ENCODE measurements at regions not wholly inside any gene's neighbourhood (a gene's known extent, or its start where the extent isn't known, plus 50 kb on each side); places are given as distances from the start of the nearest gene placed in this dataset.

DNA sequence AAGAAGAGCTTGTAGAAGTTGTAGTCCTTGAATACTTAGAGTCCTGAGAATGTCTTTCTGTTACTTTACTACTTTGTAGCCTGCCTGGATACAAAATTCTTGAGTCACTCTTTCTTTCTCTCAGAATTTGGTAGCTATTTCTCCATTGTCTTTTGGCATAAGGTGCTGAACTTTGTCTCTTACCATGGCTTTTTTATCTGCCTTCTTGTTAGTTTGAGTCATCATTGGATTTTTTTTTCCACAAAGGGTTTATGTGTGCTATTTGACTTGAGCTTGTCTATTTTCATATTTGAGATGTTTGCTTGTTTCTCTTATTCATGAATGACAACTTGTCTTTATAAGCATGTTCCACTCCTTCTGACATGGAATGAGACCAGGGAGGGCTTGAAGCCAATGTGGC, 74.5 kb upstream of the EXOC6 start:
- TF ChIP-seq, protein P1, sequence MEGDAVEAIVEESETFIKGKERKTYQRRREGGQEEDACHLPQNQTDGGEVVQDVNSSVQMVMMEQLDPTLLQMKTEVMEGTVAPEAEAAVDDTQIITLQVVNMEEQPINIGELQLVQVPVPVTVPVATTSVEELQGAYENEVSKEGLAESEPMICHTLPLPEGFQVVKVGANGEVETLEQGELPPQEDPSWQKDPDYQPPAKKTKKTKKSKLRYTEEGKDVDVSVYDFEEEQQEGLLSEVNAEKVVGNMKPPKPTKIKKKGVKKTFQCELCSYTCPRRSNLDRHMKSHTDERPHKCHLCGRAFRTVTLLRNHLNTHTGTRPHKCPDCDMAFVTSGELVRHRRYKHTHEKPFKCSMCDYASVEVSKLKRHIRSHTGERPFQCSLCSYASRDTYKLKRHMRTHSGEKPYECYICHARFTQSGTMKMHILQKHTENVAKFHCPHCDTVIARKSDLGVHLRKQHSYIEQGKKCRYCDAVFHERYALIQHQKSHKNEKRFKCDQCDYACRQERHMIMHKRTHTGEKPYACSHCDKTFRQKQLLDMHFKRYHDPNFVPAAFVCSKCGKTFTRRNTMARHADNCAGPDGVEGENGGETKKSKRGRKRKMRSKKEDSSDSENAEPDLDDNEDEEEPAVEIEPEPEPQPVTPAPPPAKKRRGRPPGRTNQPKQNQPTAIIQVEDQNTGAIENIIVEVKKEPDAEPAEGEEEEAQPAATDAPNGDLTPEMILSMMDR (conservative IDR thresholded peaks at IDR 0.05 in 1 of 2, IDR thresholded peaks at IDR 0.05 in 1 of 2; ENCODE audit: extremely low read depth in 1 of 2, insufficient read depth in 1 of 2, low read depth in 1 of 2, low read length in 2 of 2), result no peak
- no peak for TF ChIP-seq EZH2 (IDR thresholded peaks at IDR 0.05; ENCODE audit: borderline replicate concordance, low read length)

All from mammary epithelial cell (primary cell).